ENCODE measurements at regions not wholly inside any gene's neighbourhood (a gene's known extent, or its start where the extent isn't known, plus 50 kb on each side); places are given as distances from the start of the nearest gene placed in this dataset.

- no peaks in the 10 kb centered on the region for H3K27me3 ChIP-seq
- H3K27ac ChIP-seq, result no peak overlapping the region
- H3K36me3 ChIP-seq, result no peaks in the 10 kb centered on the region
- no peak overlapping the region for H3K4me3 ChIP-seq (ENCODE audit: low read depth in 1 of 2, low read length in 1 of 2)
- no peaks in the 10 kb centered on the region for H3K9me3 ChIP-seq
- H3K4me1 ChIP-seq (ENCODE audit: control insufficient read depth in 1 of 2, insufficient read depth in 1 of 2, low read depth in 1 of 2, low read length in 1 of 2), result peaks cover 36 to 38% of the 10 kb centered on the region in 2 experiments
- TF ChIP-seq, protein P1, sequence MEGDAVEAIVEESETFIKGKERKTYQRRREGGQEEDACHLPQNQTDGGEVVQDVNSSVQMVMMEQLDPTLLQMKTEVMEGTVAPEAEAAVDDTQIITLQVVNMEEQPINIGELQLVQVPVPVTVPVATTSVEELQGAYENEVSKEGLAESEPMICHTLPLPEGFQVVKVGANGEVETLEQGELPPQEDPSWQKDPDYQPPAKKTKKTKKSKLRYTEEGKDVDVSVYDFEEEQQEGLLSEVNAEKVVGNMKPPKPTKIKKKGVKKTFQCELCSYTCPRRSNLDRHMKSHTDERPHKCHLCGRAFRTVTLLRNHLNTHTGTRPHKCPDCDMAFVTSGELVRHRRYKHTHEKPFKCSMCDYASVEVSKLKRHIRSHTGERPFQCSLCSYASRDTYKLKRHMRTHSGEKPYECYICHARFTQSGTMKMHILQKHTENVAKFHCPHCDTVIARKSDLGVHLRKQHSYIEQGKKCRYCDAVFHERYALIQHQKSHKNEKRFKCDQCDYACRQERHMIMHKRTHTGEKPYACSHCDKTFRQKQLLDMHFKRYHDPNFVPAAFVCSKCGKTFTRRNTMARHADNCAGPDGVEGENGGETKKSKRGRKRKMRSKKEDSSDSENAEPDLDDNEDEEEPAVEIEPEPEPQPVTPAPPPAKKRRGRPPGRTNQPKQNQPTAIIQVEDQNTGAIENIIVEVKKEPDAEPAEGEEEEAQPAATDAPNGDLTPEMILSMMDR (IDR thresholded peaks at IDR 0.05), result no peak
Observed at GRCh38 chr12:47534695-47535094, 171.1 kb downstream of the RPAP3 start.

DNA sequence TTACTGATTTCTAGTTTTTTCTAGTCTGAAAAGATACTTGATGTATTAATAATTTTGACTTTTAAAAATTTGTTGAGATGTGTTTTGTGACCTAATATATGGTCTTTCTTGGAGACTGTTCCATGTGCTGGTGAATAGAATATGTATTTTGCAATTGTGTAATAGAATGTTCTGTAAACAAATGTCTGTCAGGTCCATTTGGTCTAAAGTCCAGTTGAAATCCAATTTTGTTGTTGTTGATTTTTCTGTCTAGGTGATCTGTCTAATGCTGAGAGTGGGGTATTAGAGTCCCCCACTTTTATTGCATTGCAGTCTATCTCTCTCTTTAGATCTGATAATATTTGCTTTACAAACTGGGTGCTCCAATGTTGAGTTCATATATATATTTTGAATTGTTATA, 175.8 kb downstream of the RPAP3 start:
- peaks cover 36 to 38% of the 10 kb centered on the region in 2 experiments for H3K4me1 ChIP-seq (ENCODE audit: control insufficient read depth in 1 of 2, insufficient read depth in 1 of 2, low read depth in 1 of 2, low read length in 1 of 2)

GRCh38 chr12:47527816-47528215, 178.0 kb downstream of the RPAP3 start:
- Histone ChIP-seq H3K4me1 (ENCODE audit: control insufficient read depth in 1 of 2, insufficient read depth in 1 of 2, low read depth in 1 of 2, low read length in 1 of 2) (peaks cover 19 to 21% of the 10 kb centered on the region in 2 experiments), H3K27ac (no peak overlapping the region), H3K4me3 (ENCODE audit: low read depth in 1 of 2, low read length in 1 of 2) (no peak overlapping the region), H3K9me3 (no peaks in the 10 kb centered on the region), H3K27me3 (peaks cover 5% of the 10 kb centered on the region), H3K36me3 (no peaks in the 10 kb centered on the region)
- TF ChIP-seq, protein P1 (IDR thresholded peaks at IDR 0.05), result no peak

More for the DNA sequence above, 175.8 kb downstream of the RPAP3 start:
- Histone ChIP-seq H3K9me3 (no peaks in the 10 kb centered on the region), H3K27ac (no peak overlapping the region), H3K27me3 (no peaks in the 10 kb centered on the region), H3K4me3 (ENCODE audit: low read depth in 1 of 2, low read length in 1 of 2) (no peak overlapping the region), H3K36me3 (no peaks in the 10 kb centered on the region)
- TF ChIP-seq, protein P1 (IDR thresholded peaks at IDR 0.05), result no peak

DNA sequence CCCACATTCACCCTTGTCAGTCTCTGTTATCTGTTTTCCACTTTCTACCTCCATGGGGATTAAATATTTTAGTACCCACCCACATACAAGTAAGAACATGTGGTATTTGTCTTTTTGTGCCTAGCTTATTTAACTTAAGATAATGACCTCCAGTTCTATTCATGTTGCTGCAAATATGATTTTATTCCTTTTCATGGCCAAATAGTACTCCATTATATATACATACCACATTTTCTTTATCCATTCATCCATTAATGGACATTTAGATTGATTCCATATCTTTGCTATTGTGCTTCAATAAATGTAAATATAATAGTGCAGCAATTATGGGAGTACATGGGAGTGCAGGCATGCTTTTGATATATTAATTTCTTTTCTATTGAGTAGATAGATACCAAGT, 185.8 kb downstream of the RPAP3 start:
- no peaks in the 10 kb centered on the region for H3K36me3 ChIP-seq
- no peak overlapping the region for H3K27ac ChIP-seq
- peaks cover 5% of the 10 kb centered on the region for H3K27me3 ChIP-seq
- H3K4me1 ChIP-seq (ENCODE audit: control insufficient read depth in 1 of 2, insufficient read depth in 1 of 2, low read depth in 1 of 2, low read length in 1 of 2), result no peaks in the 10 kb centered on the region
- H3K9me3 ChIP-seq, result no peaks in the 10 kb centered on the region
- TF ChIP-seq, protein P1 (IDR thresholded peaks at IDR 0.05), result no peak
- H3K4me3 ChIP-seq (ENCODE audit: low read depth in 1 of 2, low read length in 1 of 2), result no peak overlapping the region

DNA sequence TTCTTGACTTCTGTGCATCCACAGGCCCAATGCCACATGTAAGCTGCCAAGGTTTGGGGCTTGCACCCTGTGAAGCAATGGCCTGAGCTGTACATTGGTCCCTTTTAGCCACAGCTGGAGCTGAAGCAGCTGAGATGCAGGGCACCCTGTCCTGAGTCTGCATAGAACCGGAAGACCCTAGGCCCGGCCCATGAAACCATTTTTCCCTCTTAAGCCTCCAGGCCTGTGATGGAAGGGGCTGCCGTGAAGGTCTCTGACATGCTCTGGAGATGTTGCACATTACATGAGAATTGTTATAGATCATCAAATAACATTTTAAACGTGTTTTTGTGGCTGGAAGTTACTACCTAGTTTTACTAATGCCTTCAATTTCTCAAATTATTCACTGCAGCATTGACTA, 188.7 kb downstream of the RPAP3 start:
- Histone ChIP-seq H3K36me3 (no peaks in the 10 kb centered on the region), H3K27ac (no peak overlapping the region), H3K4me1 (ENCODE audit: control insufficient read depth in 1 of 2, insufficient read depth in 1 of 2, low read depth in 1 of 2, low read length in 1 of 2) (no peaks in the 10 kb centered on the region), H3K27me3 (no peaks in the 10 kb centered on the region), H3K4me3 (ENCODE audit: low read depth in 1 of 2, low read length in 1 of 2) (no peak overlapping the region), H3K9me3 (no peaks in the 10 kb centered on the region)
- TF ChIP-seq, protein P1 (IDR thresholded peaks at IDR 0.05), result no peak

- Histone ChIP-seq H3K4me1 (ENCODE audit: control insufficient read depth in 1 of 2, insufficient read depth in 1 of 2, low read depth in 1 of 2, low read length in 1 of 2) (no peaks in the 10 kb centered on the region), H3K9me3 (no peaks in the 10 kb centered on the region), H3K27ac (no peak overlapping the region), H3K36me3 (no peaks in the 10 kb centered on the region), H3K4me3 (ENCODE audit: low read depth in 1 of 2, low read length in 1 of 2) (no peak overlapping the region), H3K27me3 (no peaks in the 10 kb centered on the region)
- TF ChIP-seq, protein P1 (IDR thresholded peaks at IDR 0.05), result no peak
Observed at GRCh38 chr12:47509398-47509851, 196.4 kb downstream of the RPAP3 start.

Measured in neutrophil (primary cell).